ENCODE measurements at regions not wholly inside any gene's neighbourhood (a gene's known extent, or its start where the extent isn't known, plus 50 kb on each side); places are given as distances from the start of the nearest gene placed in this dataset.

DNA sequence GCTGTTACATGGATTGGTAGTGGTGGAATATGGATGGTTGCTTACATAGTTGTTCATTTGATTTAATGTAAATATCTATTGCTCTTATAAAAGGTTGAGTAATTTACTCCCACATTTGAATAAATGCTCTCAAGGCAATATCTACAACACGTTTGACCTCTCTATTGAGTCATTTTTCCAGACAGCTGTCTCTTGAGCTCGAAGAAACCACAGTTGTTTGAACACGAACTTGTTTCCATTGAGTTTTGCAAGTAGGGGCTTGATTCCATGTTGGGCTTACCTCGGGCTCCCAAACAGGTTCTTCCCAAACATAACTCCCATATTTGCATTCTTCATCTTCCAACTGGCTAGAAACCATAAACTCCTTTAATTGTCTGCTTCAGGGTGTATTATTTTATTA is 115.0 kb upstream of the HMHB1 start:
- TF ChIP-seq BCL11A (IDR thresholded peaks at IDR 0.05; ENCODE audit: low read depth in 2 of 2, low read length in 2 of 2) (no peak), SIRT6 (IDR thresholded peaks at IDR 0.05; ENCODE audit: low read length) (no peak), POLR2AphosphoS5 (IDR thresholded peaks at IDR 0.05; ENCODE audit: low read depth, low read length) (no peak), EGR1 (IDR thresholded peaks at IDR 0.05; ENCODE audit: borderline replicate concordance, low read depth, low read length) (no peak), KDM5A (IDR thresholded peaks at IDR 0.05; ENCODE audit: low read length) (no peak), POLR2A (IDR thresholded peaks at IDR 0.05; ENCODE audit: control extremely low read depth in 1 of 2, low read depth in 2 of 2, low read length in 2 of 2) (no peak), EZH2 (IDR thresholded peaks at IDR 0.05; ENCODE audit: low read depth, low read length, severe bottlenecking) (no peak), TAF1 (IDR thresholded peaks at IDR 0.05; ENCODE audit: low read depth, low read length) (no peak)
- TF ChIP-seq, protein P1, sequence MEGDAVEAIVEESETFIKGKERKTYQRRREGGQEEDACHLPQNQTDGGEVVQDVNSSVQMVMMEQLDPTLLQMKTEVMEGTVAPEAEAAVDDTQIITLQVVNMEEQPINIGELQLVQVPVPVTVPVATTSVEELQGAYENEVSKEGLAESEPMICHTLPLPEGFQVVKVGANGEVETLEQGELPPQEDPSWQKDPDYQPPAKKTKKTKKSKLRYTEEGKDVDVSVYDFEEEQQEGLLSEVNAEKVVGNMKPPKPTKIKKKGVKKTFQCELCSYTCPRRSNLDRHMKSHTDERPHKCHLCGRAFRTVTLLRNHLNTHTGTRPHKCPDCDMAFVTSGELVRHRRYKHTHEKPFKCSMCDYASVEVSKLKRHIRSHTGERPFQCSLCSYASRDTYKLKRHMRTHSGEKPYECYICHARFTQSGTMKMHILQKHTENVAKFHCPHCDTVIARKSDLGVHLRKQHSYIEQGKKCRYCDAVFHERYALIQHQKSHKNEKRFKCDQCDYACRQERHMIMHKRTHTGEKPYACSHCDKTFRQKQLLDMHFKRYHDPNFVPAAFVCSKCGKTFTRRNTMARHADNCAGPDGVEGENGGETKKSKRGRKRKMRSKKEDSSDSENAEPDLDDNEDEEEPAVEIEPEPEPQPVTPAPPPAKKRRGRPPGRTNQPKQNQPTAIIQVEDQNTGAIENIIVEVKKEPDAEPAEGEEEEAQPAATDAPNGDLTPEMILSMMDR (IDR thresholded peaks at IDR 0.05; ENCODE audit: control extremely low read depth in 1 of 3, insufficient read depth in 1 of 3, low read depth in 1 of 3, low read length in 3 of 3): no peak
- TF ChIP-seq, protein P2, sequence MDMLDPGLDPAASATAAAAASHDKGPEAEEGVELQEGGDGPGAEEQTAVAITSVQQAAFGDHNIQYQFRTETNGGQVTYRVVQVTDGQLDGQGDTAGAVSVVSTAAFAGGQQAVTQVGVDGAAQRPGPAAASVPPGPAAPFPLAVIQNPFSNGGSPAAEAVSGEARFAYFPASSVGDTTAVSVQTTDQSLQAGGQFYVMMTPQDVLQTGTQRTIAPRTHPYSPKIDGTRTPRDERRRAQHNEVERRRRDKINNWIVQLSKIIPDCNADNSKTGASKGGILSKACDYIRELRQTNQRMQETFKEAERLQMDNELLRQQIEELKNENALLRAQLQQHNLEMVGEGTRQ (IDR thresholded peaks at IDR 0.05; ENCODE audit: low read length): no peak
- TF ChIP-seq, protein P3, sequence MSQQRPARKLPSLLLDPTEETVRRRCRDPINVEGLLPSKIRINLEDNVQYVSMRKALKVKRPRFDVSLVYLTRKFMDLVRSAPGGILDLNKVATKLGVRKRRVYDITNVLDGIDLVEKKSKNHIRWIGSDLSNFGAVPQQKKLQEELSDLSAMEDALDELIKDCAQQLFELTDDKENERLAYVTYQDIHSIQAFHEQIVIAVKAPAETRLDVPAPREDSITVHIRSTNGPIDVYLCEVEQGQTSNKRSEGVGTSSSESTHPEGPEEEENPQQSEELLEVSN (IDR thresholded peaks at IDR 0.05): no peak
- TF ChIP-seq, protein P4, sequence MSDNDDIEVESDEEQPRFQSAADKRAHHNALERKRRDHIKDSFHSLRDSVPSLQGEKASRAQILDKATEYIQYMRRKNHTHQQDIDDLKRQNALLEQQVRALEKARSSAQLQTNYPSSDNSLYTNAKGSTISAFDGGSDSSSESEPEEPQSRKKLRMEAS (IDR thresholded peaks at IDR 0.05): no peak
- TF ChIP-seq, protein P5, sequence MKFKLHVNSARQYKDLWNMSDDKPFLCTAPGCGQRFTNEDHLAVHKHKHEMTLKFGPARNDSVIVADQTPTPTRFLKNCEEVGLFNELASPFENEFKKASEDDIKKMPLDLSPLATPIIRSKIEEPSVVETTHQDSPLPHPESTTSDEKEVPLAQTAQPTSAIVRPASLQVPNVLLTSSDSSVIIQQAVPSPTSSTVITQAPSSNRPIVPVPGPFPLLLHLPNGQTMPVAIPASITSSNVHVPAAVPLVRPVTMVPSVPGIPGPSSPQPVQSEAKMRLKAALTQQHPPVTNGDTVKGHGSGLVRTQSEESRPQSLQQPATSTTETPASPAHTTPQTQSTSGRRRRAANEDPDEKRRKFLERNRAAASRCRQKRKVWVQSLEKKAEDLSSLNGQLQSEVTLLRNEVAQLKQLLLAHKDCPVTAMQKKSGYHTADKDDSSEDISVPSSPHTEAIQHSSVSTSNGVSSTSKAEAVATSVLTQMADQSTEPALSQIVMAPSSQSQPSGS (IDR thresholded peaks at IDR 0.05; ENCODE audit: low read length): no peak
